ENCODE measurements at regions not wholly inside any gene's neighbourhood (a gene's known extent, or its start where the extent isn't known, plus 50 kb on each side); places are given as distances from the start of the nearest gene placed in this dataset.

DNA sequence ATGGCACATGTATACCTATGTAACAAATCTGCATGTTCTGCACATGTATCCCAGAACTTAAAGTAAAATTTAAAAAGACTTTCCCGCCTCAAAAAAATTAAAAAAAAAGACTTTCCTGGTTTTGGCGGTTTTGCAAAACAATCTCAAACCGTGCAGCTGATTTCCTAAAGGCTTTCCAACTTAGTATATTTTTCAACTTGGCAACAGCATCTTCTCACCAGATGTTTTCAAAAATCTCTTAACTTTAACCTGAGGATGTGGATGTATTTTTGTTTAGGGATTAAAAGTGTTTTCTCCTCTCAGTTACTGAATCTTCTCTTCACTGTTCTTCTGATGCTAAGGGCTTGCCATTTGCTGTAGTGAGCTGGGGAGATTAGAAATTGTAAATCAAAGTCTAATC is 96.5 kb upstream of the PLPP4 start (continued):
- no peak for TF ChIP-seq ZNF318 (IDR thresholded peaks at IDR 0.05; ENCODE audit: borderline replicate concordance in 1 of 2, low read depth in 1 of 2)

GRCh38 chr10:120365872-120366271 is 91.2 kb upstream of the PLPP4 start:
- POLR2A ChIA-PET, result no interaction called here
- H3K79me2 ChIP-seq (ENCODE audit: control insufficient read depth, insufficient read depth, low read length), result no peaks in the 10 kb centered on the region
- DNase-seq (ENCODE audit: extremely low read depth in 1 of 4, low spot score in 3 of 4) (no peak), FAIRE-seq (no peak), ATAC-seq (no peak)
- H3K4me2 ChIP-seq (ENCODE audit: insufficient read depth, low read length), result no peak overlapping the region
- H3K9ac ChIP-seq (ENCODE audit: insufficient read depth in 1 of 2, low read depth in 2 of 2, low read length in 2 of 2), result no peak overlapping the region
- H3K36me3 ChIP-seq (ENCODE audit: control insufficient read depth, insufficient read depth, low read length), result no peaks in the 10 kb centered on the region
- 3% methylated on average over 4 of the region's 5 CpGs for WGBS (ENCODE audit: insufficient coverage, low coverage, missing lambda C conversion rate)
- no peaks in the 10 kb centered on the region for H4K20me1 ChIP-seq (replicated peaks; ENCODE audit: control insufficient read depth, insufficient read depth, low read length)
- in situ Hi-C loops (cut with MboI) (no loop called here), intact Hi-C loops (cut with micrococcal nuclease) (no loop called here)
- H3K27me3 ChIP-seq (ENCODE audit: control insufficient read depth in 2 of 2, insufficient read depth in 2 of 2, low read length in 2 of 2), result no peaks in the 10 kb centered on the region; a peak in 1 of 5 replicates
- CTCF ChIA-PET (ENCODE audit: low intra/inter-chr PET ratio), result no interaction called here
- BruUV-seq (replicated peaks), result no TSS peak
- no peaks in the 10 kb centered on the region for H3K9me1 ChIP-seq (ENCODE audit: control insufficient read depth, insufficient read depth, low read length)
- H3K4me3 ChIP-seq, result no peak overlapping the region
- H3K4me1 ChIP-seq (replicated peaks in 1 of 2; ENCODE audit: control insufficient read depth in 2 of 2, insufficient read depth in 2 of 2, low read length in 2 of 2), result no peaks in the 10 kb centered on the region
- H2AFZ ChIP-seq (ENCODE audit: low read depth, low read length), result no peak overlapping the region
- H3K9me3 ChIP-seq (replicated peaks; ENCODE audit: control insufficient read depth, insufficient read depth, low read depth, low read length), result no peaks in the 10 kb centered on the region
- no peak overlapping the region for H3K27ac ChIP-seq (ENCODE audit: extremely low read depth, low read depth, low read length)
- no peak for TF ChIP-seq CAMTA2 (CRISPR knock-in tag; conservative IDR thresholded peaks at IDR 0.05)
- no peak for TF ChIP-seq HEY1 (CRISPR knock-in tag; IDR thresholded peaks at IDR 0.05; ENCODE audit: borderline replicate concordance)
- TF ChIP-seq ZFPM2 (CRISPR knock-in tag; IDR thresholded peaks at IDR 0.05), result no peak
